ENCODE measurements at regions not wholly inside any gene's neighbourhood (a gene's known extent, or its start where the extent isn't known, plus 50 kb on each side); places are given as distances from the start of the nearest gene placed in this dataset.

DNA sequence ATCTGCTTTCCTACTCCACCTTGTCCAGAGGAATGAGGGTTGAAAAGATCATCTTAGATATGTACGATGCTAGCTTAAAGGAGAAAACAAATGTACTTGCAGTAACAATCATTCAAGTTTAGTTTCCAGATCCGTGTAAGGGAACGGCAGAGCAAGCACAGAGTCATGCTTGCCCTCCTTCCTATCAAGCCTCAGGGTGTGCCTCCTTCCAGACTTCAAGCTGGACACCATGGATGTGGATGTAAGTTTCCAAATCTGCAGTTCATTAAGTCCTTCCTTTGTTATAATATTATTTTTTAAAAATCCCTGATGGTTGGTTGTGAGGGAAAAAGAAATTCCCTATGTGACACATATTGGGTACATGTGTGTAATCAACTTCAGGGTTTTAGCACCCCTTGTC, 238.9 kb upstream of the NT5C1B start:
- DNase-seq (ENCODE audit: low spot score), result no peak

GRCh38 chr2:18825838-18826237, 236.5 kb upstream of the NT5C1B start:
- no peak for DNase-seq (ENCODE audit: low spot score)

GRCh38 chr2:18824915-18825314, 235.5 kb upstream of the NT5C1B start:
- no peak for DNase-seq (ENCODE audit: low spot score)

GRCh38 chr2:18824325-18824790, 235.0 kb upstream of the NT5C1B start:
- no peak for DNase-seq (ENCODE audit: low spot score)

DNA sequence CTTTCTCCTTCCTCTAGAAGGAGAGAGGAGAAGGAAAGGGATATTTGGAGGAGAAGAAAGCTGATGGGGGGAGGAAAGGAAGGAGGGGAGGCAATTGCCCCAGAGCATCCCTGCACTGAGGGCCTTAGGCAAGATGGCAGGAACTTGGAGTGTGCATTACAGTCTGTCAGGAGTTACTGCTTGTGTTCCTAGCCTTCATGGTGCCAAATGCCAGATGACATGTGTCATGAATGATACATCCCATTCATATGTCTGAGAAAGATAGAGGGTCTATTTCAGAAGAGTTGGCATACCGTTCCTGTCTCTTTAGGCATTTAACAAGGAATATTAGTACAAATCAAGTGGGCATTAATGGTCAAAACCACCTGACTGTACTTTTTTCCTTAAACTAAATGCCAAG, 232.1 kb upstream of the NT5C1B start:
- no peak for DNase-seq (ENCODE audit: low spot score)

DNA sequence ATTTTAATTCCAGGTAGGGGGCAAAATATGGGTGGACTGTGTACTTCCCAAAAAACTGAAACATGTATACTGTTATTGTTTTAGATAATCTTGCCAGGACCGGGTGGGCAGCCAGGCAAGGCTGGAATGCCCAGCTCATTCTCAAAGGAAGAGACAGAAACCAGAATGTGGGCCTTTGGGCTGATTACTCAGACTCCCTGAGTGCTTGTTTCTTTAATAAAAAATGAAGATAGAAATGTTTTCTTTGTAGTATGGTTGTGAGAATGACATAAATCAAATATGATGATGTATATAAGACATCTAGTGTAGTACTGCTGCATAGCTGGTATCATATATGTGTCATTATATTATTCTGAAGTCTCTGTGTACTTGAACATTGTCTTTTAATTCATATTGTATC, 231.6 kb upstream of the NT5C1B start:
- no peak for DNase-seq (ENCODE audit: low spot score)

- DNase-seq (ENCODE audit: low spot score), result no peak
Observed at GRCh38 chr2:18819566-18819965, 230.2 kb upstream of the NT5C1B start.

DNA sequence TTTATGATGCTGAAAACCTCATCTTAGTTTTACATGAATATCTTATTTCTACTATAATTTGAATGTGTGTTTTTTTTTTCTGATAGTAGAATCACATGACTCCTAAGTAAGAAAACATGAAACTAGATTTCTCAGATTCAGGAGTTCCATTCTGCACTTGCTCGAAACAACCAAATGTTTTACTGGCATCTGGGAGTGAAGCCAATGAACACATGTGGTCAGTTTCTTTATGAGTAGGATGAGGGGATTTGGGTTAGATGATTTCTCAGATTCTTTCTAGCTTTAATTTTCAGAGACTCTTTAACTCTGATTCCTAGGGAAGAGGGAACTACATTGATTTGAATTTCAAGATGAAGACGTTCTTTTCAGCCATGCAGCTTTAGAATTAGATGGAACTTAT, 225.0 kb upstream of the NT5C1B start:
- DNase-seq (ENCODE audit: low spot score), result no peak

GRCh38 chr2:18804536-18804935, 215.2 kb upstream of the NT5C1B start:
- no peak for DNase-seq (ENCODE audit: low spot score)

- DNase-seq (ENCODE audit: low spot score), result no peak
Observed at GRCh38 chr2:18803141-18803939, 214.0 kb upstream of the NT5C1B start.

DNA sequence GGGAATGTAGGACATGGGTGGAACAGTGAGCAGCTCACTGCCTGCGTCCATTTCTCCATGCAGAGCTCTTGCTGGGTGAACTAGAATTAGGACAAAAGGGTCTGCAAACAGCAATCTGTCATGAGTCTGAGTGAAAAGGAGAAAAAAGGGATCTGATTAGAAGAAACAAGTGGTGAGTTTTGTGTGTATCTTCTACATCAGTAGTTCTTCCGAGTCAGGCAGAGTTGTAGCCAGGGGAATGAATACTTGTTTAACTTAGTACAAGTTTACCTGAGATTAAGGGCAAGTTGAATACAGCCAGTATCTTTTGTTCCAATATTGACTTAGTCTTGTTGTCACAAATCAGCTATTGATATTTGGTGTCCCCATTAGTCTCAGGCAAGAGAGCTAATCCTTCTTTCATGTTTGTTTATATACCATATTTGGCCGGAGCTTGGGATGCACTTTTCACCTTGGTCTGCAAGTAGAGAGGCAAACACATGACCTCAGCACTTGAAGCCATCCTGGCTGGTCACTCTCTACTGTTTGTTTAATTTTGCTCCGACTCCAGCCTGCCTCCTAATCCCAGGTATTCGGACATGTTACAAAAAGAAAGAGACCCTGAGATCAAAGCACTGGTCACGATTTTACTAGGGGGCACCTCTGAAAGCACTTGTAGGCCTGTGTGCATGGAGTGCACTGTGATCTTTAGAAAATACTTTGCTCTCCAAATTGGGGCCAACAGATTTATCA, 211.0 kb upstream of the NT5C1B start:
- DNase-seq (ENCODE audit: low spot score), result no peak

GRCh38 chr2:18799397-18799796, 210.0 kb upstream of the NT5C1B start:
- DNase-seq (ENCODE audit: low spot score), result no peak

DNA sequence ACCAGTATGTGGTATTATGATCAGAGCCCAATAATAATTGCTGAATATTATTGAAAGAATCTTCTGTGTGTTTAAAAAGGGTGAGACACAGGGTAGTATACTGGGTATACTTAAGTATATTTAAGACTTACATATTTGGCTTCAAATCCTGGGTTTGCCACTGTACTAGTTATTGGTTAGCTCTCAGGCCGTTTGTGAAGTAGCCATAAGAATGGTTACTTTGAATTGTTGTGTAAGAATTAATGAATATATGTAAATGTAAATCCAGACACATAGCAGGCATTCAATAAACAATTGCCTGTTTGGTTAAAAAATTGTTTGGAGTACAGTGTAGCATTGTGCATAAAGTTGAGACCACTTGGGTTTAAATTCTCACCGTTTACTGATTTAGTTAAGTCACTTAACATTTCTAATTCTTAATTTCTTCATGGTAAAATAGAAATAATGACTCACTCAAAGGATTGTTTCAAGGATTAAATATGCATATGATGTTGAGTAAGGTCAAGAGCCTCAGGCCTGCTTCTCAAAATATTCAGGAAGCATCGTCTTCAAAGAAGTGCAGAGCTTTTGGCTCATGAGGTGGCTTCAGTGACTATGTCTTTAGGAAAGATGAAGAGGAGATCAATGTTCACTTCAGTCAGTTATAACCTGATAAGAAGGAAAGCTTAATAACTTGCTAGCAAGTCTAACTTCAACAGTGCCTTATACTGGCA, 207.9 kb upstream of the NT5C1B start:
- no peak for DNase-seq (ENCODE audit: low spot score)

DNA sequence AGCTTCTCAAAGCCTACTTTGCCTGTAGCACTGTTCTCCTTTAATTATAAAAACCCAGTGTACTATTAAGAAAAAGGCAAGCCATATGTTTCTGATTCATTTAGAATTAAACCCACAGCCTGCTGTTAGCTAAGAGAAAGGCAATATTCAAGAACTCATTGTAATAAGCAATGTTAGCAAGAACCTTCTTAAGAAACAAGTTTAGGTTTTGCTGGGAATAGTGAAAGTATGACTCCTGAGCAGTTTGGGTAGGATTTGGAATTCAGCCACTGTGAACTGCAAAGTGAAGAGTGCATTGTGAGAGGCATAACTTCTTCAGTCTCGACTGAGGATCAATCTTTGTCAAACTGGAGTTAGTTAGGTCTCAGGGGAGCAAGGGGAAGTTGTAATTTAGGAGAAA, 206.5 kb upstream of the NT5C1B start:
- DNase-seq (ENCODE audit: low spot score), result no peak

GRCh38 chr2:18792684-18793083, 203.3 kb upstream of the NT5C1B start:
- DNase-seq (ENCODE audit: low spot score), result no peak

DNA sequence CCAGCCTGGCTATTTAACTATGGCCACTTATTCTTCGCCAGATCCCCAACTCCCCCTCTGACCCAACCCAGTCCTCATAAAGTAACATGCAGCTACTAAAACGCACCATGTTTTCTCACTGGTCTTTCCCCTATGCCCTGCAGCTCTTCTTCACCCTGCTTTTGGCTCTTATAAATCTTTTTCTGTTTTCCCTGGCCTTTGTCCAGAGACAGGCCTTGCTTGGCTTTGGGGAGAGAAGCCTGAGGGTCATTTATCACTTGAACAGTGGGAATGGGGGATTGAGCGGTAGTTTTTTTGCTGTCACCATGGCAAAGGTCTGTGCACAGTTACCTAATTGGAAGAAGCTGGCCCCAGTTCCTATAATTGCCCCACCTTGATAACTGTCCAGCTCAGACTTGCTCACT, 202.9 kb upstream of the NT5C1B start:
- DNase-seq (ENCODE audit: low spot score), result no peak

DNA sequence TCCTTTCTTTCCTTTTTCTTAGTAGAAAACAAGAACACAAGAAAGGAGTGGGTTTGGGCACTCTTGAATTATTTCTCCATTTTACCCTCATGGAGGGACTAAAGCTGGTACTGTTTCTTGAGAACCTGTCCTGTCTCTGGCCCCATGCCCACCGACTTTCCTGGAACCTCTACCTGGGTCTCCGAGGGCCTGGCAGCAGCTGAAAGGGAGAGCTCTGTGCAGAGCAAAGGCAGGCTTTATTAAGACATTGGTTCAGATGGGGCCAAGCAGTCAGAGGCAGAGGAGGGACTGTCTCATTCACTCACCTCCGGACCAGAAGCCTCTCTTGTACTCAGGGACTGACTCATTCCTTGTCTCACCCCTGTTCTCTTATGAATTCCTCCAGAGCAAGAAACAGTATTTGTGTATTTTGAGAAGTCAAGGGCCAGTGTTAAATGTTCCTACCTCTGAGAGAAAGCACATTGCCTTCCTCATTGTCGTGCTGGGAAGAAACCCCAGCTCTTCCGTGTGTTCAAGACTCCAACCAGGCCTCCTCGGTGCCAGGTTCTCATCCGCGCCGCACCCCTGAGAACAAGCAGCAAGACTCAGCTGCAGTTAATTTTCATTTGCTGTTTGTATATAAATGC, 201.9 kb upstream of the NT5C1B start:
- DNase-seq (ENCODE audit: low spot score), result no peak

GRCh38 chr2:18790509-18791171, 201.3 kb upstream of the NT5C1B start:
- no peak for DNase-seq (ENCODE audit: low spot score)

- DNase-seq (ENCODE audit: low spot score), result no peak
Observed at GRCh38 chr2:18788592-18788991, 199.2 kb upstream of the NT5C1B start.

DNA sequence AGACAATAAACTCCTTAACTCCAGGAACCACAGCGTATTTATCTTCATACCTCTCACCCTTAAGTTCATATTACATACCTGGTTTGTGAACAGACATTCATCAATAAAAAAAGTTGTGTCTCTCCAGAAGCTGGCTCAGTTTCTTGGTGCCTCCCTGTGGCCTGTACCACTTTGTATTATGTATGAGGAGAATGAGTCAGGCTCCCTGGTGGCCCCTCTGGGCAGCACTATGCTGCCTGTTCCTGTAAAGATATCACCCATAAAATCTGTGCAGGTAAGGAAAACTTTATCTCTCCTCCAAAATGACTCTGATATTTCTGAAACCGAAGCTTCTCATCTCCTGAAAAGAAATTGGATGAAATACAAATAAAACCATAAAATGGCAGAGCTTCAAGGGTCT, 198.4 kb upstream of the NT5C1B start:
- no peak for DNase-seq (ENCODE audit: low spot score)

- no peak for DNase-seq (ENCODE audit: low spot score)
Observed at GRCh38 chr2:18784245-18784644, 194.9 kb upstream of the NT5C1B start.

All from RKO (cell line).